ENCODE measurements at regions not wholly inside any gene's neighbourhood (a gene's known extent, or its start where the extent isn't known, plus 50 kb on each side); places are given as distances from the start of the nearest gene placed in this dataset.

DNA sequence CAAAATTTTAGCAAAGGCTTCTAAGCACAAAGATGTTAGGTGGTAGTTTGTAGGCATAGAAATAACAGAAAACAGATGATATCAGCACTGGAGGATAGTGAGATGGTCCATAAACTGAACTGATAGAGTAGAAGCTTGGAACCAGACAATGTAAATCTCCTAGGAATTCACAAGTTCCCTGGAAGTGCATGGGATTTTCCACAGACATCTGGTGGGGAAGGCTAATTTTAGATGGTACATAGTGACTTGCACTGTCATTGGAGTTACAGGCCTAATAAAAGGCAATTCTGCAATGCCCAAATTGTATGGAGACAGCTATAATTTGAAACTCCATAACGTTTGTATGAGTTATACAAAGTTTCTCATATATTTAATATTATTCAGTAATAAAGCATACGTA is 653.0 kb upstream of the MEF2C start (continued):
- TF ChIP-seq, protein P1, sequence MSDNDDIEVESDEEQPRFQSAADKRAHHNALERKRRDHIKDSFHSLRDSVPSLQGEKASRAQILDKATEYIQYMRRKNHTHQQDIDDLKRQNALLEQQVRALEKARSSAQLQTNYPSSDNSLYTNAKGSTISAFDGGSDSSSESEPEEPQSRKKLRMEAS (IDR thresholded peaks at IDR 0.05): no peak
- TF ChIP-seq CTBP2 (IDR thresholded peaks at IDR 0.05; ENCODE audit: borderline replicate concordance, insufficient read depth, insufficient read length, low read length) (no peak), PHF8 (conservative IDR thresholded peaks at IDR 0.05; ENCODE audit: low read depth, low read length) (no peak)
- TF ChIP-seq, protein P2, sequence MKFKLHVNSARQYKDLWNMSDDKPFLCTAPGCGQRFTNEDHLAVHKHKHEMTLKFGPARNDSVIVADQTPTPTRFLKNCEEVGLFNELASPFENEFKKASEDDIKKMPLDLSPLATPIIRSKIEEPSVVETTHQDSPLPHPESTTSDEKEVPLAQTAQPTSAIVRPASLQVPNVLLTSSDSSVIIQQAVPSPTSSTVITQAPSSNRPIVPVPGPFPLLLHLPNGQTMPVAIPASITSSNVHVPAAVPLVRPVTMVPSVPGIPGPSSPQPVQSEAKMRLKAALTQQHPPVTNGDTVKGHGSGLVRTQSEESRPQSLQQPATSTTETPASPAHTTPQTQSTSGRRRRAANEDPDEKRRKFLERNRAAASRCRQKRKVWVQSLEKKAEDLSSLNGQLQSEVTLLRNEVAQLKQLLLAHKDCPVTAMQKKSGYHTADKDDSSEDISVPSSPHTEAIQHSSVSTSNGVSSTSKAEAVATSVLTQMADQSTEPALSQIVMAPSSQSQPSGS (IDR thresholded peaks at IDR 0.05; ENCODE audit: low read length): no peak
